Rectal smooth muscle tissue (tissue), 1 donor: ENCODE measurements at regions not wholly inside any gene's neighbourhood (a gene's known extent, or its start where the extent isn't known, plus 50 kb on each side); places are given as distances from the start of the nearest gene placed in this dataset.

ENCODE experiments used
- H3K27ac ChIP-seq: one replicate; pipeline ENCODE4 v1.7.0; 2013; ENCODE audit warnings: low read depth, low read length, inconsistent platforms
- H3K27me3 ChIP-seq: one replicate; pipeline ENCODE4 v1.7.0; 2013; ENCODE audit warnings: low read length; ENCODE audit not compliant: control insufficient read depth, insufficient read depth
- H3K36me3 ChIP-seq: one replicate; pipeline ENCODE4 v1.7.0; 2013; ENCODE audit warnings: low read length; ENCODE audit not compliant: control insufficient read depth, insufficient read depth
- H3K4me1 ChIP-seq: one replicate; pipeline ENCODE4 v1.7.0; 2013; ENCODE audit warnings: low read length; ENCODE audit not compliant: control insufficient read depth, insufficient read depth
- H3K4me3 ChIP-seq: one replicate; pipeline ENCODE4 v1.7.0; 2013; ENCODE audit warnings: low read length
- H3K9ac ChIP-seq: one replicate; pipeline ENCODE4 v1.7.0; 2013; ENCODE audit warnings: low read length

DNA sequence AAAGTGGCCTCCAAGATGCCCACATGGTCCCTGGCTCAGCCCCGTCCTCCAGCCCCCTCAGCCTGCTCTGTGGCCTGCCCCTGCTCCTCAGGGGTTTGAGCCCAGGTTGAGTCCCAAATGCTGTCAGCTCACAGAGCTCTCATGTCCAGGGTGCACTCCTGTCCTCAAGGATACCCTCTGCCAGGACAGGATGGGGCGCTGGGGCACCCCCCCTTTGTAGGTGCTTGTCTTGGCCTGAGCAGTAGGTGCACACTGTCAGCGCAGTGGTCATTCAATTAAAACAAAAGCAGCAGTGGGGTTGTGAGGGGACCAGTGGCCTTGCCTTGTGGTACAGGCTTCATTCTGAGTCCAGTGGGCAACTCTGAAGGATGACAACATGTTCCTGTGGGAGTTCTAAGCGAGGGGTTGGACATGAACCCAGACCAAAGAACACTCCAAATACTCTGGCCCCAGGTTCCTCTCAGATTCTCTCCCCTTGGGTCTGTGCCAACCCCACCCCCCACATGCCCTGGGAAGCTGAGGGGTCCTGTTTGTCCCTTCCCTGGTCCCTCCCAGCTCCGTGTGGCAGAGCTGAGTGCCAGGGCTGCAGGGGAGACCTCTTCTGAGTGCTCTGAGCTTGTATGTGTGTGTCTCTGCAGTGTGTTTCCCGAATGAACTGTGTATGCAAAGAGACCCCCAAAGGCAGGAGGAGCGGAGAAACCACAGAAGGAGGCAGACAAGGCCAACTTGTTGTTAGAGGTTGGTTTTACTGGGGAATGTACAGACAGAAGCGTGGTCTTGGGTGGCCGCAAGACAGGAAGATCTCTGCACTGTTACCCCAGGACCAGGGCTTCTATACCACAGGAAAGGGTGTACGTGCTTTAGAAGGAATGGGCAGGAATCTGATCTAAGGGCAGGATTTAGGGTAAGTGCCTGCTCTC is 155.6 kb upstream of the HS6ST1 start:
- Histone ChIP-seq H3K4me3 (no peak overlapping the region), H3K27ac (no peak overlapping the region), H3K4me1 (no peaks in the 10 kb centered on the region), H3K27me3 (no peaks in the 10 kb centered on the region), H3K9ac (no peak overlapping the region), H3K36me3 (no peaks in the 10 kb centered on the region)

GRCh38 chr2:128474962-128475361 is 156.3 kb upstream of the HS6ST1 start:
- H3K9ac ChIP-seq = no peak overlapping the region
- no peaks in the 10 kb centered on the region for H3K36me3 ChIP-seq
- no peaks in the 10 kb centered on the region for H3K27me3 ChIP-seq
- H3K4me1 ChIP-seq = no peaks in the 10 kb centered on the region
- H3K4me3 ChIP-seq = no peak overlapping the region
- H3K27ac ChIP-seq = no peak overlapping the region

DNA sequence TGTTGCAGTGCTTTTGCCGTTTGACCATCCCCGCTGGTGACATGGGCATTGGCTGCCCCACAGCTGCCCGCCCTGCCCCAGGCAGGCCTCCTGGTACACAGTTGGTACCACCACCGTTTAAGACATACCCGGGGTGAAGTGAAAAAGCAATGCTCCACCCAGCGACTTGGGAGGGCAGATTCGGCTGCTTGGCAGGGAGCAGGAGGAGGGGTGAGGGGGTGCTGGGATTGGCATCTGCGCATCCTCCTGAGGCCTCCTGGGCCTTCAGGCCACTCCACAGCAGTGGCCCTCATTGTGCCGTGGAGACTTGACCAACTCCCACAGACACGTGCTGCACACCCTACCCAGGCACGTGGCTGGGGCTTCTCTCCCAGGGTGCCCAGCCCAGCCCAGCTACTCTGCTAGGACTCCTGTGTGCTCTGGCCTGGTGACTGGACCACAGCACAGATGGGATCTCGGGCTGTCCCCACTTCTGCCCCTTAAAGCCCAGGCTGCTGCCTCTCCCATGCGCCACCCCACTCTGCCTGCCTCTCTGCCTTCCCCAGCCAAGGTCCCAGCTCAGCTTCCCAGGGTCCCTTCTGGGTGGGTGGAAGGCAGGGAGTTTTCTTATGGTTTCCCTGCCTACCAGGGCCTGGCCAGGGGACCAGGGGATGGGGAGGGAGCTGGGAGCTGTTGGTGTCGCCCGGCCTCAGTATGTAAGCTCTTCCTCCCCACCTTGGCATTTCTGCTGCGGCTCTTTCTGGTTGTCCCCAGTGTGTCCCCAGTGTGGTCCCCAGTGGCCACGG is 157.0 kb upstream of the HS6ST1 start:
- Histone ChIP-seq H3K36me3 (no peaks in the 10 kb centered on the region), H3K27ac (no peak overlapping the region), H3K27me3 (no peaks in the 10 kb centered on the region), H3K4me3 (no peak overlapping the region), H3K4me1 (no peaks in the 10 kb centered on the region), H3K9ac (no peak overlapping the region)

GRCh38 chr2:128477026-128477820 is 158.6 kb upstream of the HS6ST1 start:
- no peaks in the 10 kb centered on the region for H3K27me3 ChIP-seq
- H3K4me3 ChIP-seq = no peak overlapping the region
- H3K9ac ChIP-seq = no peak overlapping the region
- no peaks in the 10 kb centered on the region for H3K4me1 ChIP-seq
- no peak overlapping the region for H3K27ac ChIP-seq
- H3K36me3 ChIP-seq = no peaks in the 10 kb centered on the region

GRCh38 chr2:128477891-128478290 is 159.2 kb upstream of the HS6ST1 start:
- no peaks in the 10 kb centered on the region for H3K36me3 ChIP-seq
- no peak overlapping the region for H3K9ac ChIP-seq
- H3K27ac ChIP-seq = no peak overlapping the region

DNA sequence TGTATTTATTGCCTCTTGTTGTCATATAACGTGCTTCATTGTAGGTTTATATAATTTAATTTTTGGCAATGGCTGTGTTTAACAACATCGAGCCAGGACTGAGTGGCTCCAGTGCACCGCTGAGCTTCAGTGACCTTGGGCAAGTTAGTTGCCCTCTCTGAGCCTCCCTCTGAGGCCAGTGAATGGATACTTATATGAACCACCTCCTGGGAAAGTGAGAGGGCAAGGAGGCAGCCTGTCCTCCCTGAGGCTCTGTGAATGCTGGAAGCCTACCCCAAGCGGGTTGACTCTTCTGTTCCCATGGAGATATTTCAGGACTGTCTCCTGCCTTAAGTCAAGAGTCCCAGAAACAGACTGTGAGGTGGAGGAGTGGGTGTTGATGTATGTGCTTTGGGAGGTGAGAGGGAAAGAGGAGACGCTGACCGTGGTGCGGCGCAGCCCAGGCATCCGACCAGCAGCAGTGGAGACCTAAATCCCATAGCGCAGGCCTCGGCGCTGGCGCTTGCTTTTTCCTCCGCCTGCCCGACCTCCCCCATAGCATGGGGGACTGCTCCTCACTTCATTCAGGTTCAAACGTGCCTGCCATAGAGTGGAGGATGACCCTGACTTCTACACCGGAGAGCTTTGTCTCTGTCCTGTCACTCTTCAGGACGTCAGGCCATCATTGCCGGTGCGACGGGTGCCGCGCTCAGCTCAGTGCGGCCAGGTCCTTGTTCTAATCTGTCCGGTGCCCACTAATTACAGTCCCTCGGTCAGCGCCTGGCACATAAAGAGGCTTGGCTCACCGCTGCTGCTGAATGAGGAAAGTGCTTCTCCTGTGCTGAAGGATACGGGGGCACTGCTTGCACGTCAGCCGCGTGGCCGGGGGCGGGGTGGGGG is 167.3 kb upstream of the HS6ST1 start:
- no peaks in the 10 kb centered on the region for H3K36me3 ChIP-seq
- no peak overlapping the region for H3K9ac ChIP-seq
- H3K27me3 ChIP-seq = no peaks in the 10 kb centered on the region
- no peaks in the 10 kb centered on the region for H3K4me1 ChIP-seq
- H3K27ac ChIP-seq = no peak overlapping the region
- no peak overlapping the region for H3K4me3 ChIP-seq

More at GRCh38 chr2:128477891-128478290, 159.2 kb upstream of the HS6ST1 start:
- Histone ChIP-seq H3K27me3 (no peaks in the 10 kb centered on the region), H3K4me3 (no peak overlapping the region), H3K4me1 (no peaks in the 10 kb centered on the region)

DNA sequence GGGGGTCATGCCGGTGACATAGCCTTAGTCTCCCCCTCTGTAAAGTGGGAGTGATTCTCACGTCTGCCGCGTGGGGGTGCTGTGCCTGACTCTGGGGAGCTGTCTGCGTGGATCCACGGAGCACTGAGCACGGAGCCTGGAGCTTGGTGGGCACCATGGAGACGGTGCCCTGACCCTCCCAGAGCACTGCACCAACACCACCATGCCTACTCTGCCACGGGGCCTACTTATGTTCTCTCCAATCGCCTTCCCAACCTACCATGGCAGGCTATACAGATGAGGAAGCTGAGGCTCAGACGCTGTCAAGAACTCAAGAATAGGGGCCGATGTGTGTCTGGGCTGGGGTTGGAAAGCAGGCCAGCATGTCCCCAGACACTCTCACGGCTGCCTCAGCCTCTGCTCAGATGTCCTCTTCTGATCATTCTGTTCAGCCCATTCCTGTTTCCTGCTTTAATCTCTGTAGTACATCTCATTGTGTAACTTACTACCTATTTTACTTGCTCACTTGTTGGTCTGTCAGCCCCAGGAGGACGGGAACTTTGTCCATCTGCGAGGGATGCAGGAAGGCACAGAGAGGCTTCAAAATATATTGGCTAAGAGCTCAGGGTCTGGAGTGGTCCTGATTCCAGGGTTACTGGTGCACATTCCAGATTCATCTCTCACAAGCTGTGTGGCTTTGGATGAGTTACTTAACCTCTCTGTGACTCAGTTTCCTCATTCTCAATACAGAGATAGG is 168.1 kb upstream of the HS6ST1 start:
- no peak overlapping the region for H3K27ac ChIP-seq
- H3K36me3 ChIP-seq = no peaks in the 10 kb centered on the region
- H3K4me1 ChIP-seq = no peaks in the 10 kb centered on the region
- no peaks in the 10 kb centered on the region for H3K27me3 ChIP-seq
- H3K9ac ChIP-seq = no peak overlapping the region
- no peak overlapping the region for H3K4me3 ChIP-seq

DNA sequence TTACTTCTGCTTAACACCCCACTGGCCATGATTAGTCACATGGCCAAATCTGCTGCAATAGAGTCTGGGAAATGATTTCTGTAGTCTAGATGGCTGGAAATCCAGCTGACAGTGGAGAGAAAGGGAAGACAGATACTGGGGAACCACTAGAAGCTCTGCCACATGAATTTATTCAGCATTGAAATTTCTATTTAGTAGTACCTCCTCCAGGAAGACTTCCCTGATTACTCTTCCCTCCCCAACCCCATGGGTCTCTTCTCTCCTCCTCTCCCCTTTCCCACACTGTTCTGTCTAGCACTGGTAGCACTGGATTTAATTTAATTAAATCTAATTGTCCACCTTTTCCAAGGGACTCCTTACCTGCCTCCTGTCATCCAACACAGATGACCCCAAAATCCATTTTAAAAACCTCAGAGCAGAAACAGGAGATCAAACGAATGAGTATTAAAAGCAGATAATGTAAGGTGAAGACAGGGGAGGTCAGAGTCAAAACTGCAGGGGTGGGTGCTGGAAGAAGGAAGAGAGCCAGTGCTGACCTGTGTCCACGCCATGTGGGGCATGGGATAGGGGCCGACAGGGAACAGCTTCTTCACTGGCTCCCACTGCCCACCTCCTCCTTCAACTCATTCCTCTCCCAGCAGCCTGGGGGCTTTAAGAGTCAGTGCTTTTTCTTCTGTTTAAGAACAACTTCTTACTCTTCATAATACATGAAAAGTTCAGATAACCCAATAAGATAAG is 169.2 kb upstream of the HS6ST1 start:
- Histone ChIP-seq H3K27me3 (no peaks in the 10 kb centered on the region), H3K4me3 (no peak overlapping the region), H3K4me1 (no peaks in the 10 kb centered on the region), H3K9ac (no peak overlapping the region), H3K27ac (no peak overlapping the region), H3K36me3 (no peaks in the 10 kb centered on the region)

DNA sequence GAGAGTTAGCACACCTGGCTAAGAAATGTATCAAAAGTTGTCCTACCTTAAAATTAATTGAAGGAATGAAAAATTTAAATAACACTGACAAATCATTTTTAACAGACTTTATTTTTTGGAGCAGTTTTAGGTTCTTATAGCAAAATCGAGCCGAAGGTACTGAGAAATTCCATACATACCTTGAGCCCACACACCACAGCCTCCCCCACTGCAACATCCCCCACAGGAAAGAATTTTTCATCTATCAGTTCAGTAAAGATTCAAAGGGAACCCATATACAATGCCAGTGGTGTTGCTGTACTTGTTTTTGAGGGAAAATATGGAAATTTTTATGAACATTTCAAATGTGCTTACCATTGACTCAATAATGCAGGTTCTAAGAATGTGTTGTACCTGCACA is 169.8 kb upstream of the HS6ST1 start:
- Histone ChIP-seq H3K36me3 (no peaks in the 10 kb centered on the region), H3K4me1 (no peaks in the 10 kb centered on the region), H3K4me3 (no peak overlapping the region), H3K9ac (no peak overlapping the region), H3K27ac (no peak overlapping the region), H3K27me3 (no peaks in the 10 kb centered on the region)

- Histone ChIP-seq H3K9ac (no peak overlapping the region), H3K27me3 (no peaks in the 10 kb centered on the region), H3K36me3 (no peaks in the 10 kb centered on the region), H3K27ac (no peak overlapping the region), H3K4me1 (no peaks in the 10 kb centered on the region), H3K4me3 (no peak overlapping the region)
These were observed 171.0 kb upstream of the HS6ST1 start for GRCh38 chr2:128489526-128490273.
